Fibroblast of skin of back (primary cell): ENCODE measurements at regions not wholly inside any gene's neighbourhood (a gene's known extent, or its start where the extent isn't known, plus 50 kb on each side); places are given as distances from the start of the nearest gene placed in this dataset.
"Not testable (repeated sequence)": the region's sequence is repeated elsewhere in the genome, so short reads cannot be mapped to it uniquely, and the experiment has no call there.

Source experiments
- DNase-seq: peaks from one replicate; pipeline ENCODE4 v3.0.0-alpha.2; 2013

GRCh38 chr2:126952216-126952615 is 53.5 kb downstream of the TEX51 start:
- DNase-seq: peak; percentile 44

- no peak for DNase-seq
These were observed 54.8 kb downstream of the TEX51 start for GRCh38 chr2:126953483-126953882.

GRCh38 chr2:126954831-126955230 is 56.1 kb downstream of the TEX51 start:
- peak; percentile 69 for DNase-seq

GRCh38 chr2:126956773-126957172 is 58.1 kb downstream of the TEX51 start:
- not testable (repeated sequence) for DNase-seq

- DNase-seq: no peak
These were observed 64.7 kb downstream of the TEX51 start for GRCh38 chr2:126963390-126963789.

- no peak for DNase-seq
These were observed 67.9 kb downstream of the TEX51 start for GRCh38 chr2:126966601-126967000.

- DNase-seq: peak; percentile 82
These were observed 71.9 kb downstream of the TEX51 start for GRCh38 chr2:126970583-126970982.

- DNase-seq: no peak
These were observed 72.4 kb downstream of the TEX51 start for GRCh38 chr2:126971162-126971480.

GRCh38 chr2:126971481-126972278 is 73.0 kb downstream of the TEX51 start:
- DNase-seq: peak; percentile 60

GRCh38 chr2:126972279-126972626 is 73.6 kb downstream of the TEX51 start:
- DNase-seq: no peak

GRCh38 chr2:126973745-126974144 is 75.1 kb downstream of the TEX51 start:
- DNase-seq: no peak

GRCh38 chr2:126975671-126976655 is 77.3 kb downstream of the TEX51 start:
- DNase-seq: no peak

- no peak for DNase-seq
These were observed 78.1 kb downstream of the TEX51 start for GRCh38 chr2:126976721-126977328.

GRCh38 chr2:126978333-126978732 is 79.6 kb downstream of the TEX51 start:
- DNase-seq: no peak

GRCh38 chr2:126979039-126980003 is 80.6 kb downstream of the TEX51 start:
- DNase-seq: no peak

GRCh38 chr2:126981476-126981875 is 82.8 kb downstream of the TEX51 start:
- DNase-seq: no peak

GRCh38 chr2:126982935-126983334 is 84.2 kb downstream of the TEX51 start:
- DNase-seq: no peak

- no peak for DNase-seq
These were observed 88.0 kb downstream of the TEX51 start for GRCh38 chr2:126986631-126987187.

- no peak for DNase-seq
These were observed 89.8 kb downstream of the TEX51 start for GRCh38 chr2:126988482-126988881.

GRCh38 chr2:126989064-126989463 is 90.4 kb downstream of the TEX51 start:
- not testable (repeated sequence) for DNase-seq

- no peak for DNase-seq
These were observed 91.5 kb downstream of the TEX51 start for GRCh38 chr2:126990200-126990599.
